ENCODE measurements at regions not wholly inside any gene's neighbourhood (a gene's known extent, or its start where the extent isn't known, plus 50 kb on each side); places are given as distances from the start of the nearest gene placed in this dataset.

- H3K27ac Mint-ChIP-seq (ENCODE audit: unreplicated experiment) = no peak overlapping the region
- peak; percentile 88 for TF ChIP-seq CTCF (IDR thresholded peaks at IDR 0.05)
Observed at GRCh38 chr10:30751678-30752331, 122.3 kb upstream of the LYZL2 start.

GRCh38 chr10:30750971-30751677, 121.6 kb upstream of the LYZL2 start:
- Mint-ChIP-seq H3K4me1 (ENCODE audit: unreplicated experiment) (peaks cover 29% of the 10 kb centered on the region), H3K36me3 (ENCODE audit: unreplicated experiment) (no peaks in the 10 kb centered on the region), H3K27me3 (ENCODE audit: unreplicated experiment) (no peaks in the 10 kb centered on the region), H3K27ac (ENCODE audit: unreplicated experiment) (no peak overlapping the region), H3K9me3 (ENCODE audit: unreplicated experiment) (no peaks in the 10 kb centered on the region), H3K4me3 (ENCODE audit: unreplicated experiment) (no peak overlapping the region)
- no peak for DNase-seq (ENCODE audit: extremely low spot score, unreplicated experiment)
- no peak for TF ChIP-seq CTCF (IDR thresholded peaks at IDR 0.05)

More at GRCh38 chr10:30751678-30752331, 122.3 kb upstream of the LYZL2 start:
- Mint-ChIP-seq H3K36me3 (ENCODE audit: unreplicated experiment) (no peaks in the 10 kb centered on the region), H3K9me3 (ENCODE audit: unreplicated experiment) (no peaks in the 10 kb centered on the region), H3K4me3 (ENCODE audit: unreplicated experiment) (no peak overlapping the region), H3K4me1 (ENCODE audit: unreplicated experiment) (peaks cover 34% of the 10 kb centered on the region), H3K27me3 (ENCODE audit: unreplicated experiment) (no peaks in the 10 kb centered on the region)
- peak; percentile 90 for DNase-seq (ENCODE audit: extremely low spot score, unreplicated experiment)

- TF ChIP-seq CTCF (IDR thresholded peaks at IDR 0.05) = no peak
- Mint-ChIP-seq H3K4me1 (ENCODE audit: unreplicated experiment) (peaks cover 11% of the 10 kb centered on the region), H3K27me3 (ENCODE audit: unreplicated experiment) (no peaks in the 10 kb centered on the region), H3K4me3 (ENCODE audit: unreplicated experiment) (no peak overlapping the region), H3K9me3 (ENCODE audit: unreplicated experiment) (no peaks in the 10 kb centered on the region), H3K27ac (ENCODE audit: unreplicated experiment) (no peak overlapping the region), H3K36me3 (ENCODE audit: unreplicated experiment) (no peaks in the 10 kb centered on the region)
- no peak for DNase-seq (ENCODE audit: extremely low spot score, unreplicated experiment)
Observed at GRCh38 chr10:30749385-30749784, 119.8 kb upstream of the LYZL2 start.

- Mint-ChIP-seq H3K4me1 (ENCODE audit: unreplicated experiment) (peaks cover 2% of the 10 kb centered on the region), H3K4me3 (ENCODE audit: unreplicated experiment) (no peak overlapping the region), H3K36me3 (ENCODE audit: unreplicated experiment) (no peaks in the 10 kb centered on the region), H3K9me3 (ENCODE audit: unreplicated experiment) (no peaks in the 10 kb centered on the region), H3K27ac (ENCODE audit: unreplicated experiment) (no peak overlapping the region), H3K27me3 (ENCODE audit: unreplicated experiment) (no peaks in the 10 kb centered on the region)
- no peak for TF ChIP-seq CTCF (IDR thresholded peaks at IDR 0.05)
- no peak for DNase-seq (ENCODE audit: extremely low spot score, unreplicated experiment)
Observed at GRCh38 chr10:30748152-30748973, 118.8 kb upstream of the LYZL2 start.

- no peak for TF ChIP-seq CTCF (IDR thresholded peaks at IDR 0.05)
- Mint-ChIP-seq H3K9me3 (ENCODE audit: unreplicated experiment) (no peaks in the 10 kb centered on the region), H3K27ac (ENCODE audit: unreplicated experiment) (no peak overlapping the region), H3K4me3 (ENCODE audit: unreplicated experiment) (no peak overlapping the region), H3K36me3 (ENCODE audit: unreplicated experiment) (no peaks in the 10 kb centered on the region), H3K27me3 (ENCODE audit: unreplicated experiment) (no peaks in the 10 kb centered on the region), H3K4me1 (ENCODE audit: unreplicated experiment) (peaks cover 2% of the 10 kb centered on the region)
- no peak for DNase-seq (ENCODE audit: extremely low spot score, unreplicated experiment)
Observed at GRCh38 chr10:30747633-30748032, 118.1 kb upstream of the LYZL2 start.
